Loucy (cell line): ENCODE measurements at regions not wholly inside any gene's neighbourhood (a gene's known extent, or its start where the extent isn't known, plus 50 kb on each side); places are given as distances from the start of the nearest gene placed in this dataset.

Source experiments
- CTCF ChIP-seq: fragments of 200-600 bp; sonication (generic); conservative IDR thresholded peaks from 2 replicates; pipeline ENCODE4 v1.5.1; 2014; ENCODE audit warnings: mild to moderate bottlenecking, antibody characterized with exemption, low read length
- EZH2phosphoT487 ChIP-seq: fragments of 200-600 bp; IDR thresholded peaks from 2 replicates; pipeline ENCODE4 v1.6.1; 2018; ENCODE audit warnings: antibody characterized with exemption, mild to moderate bottlenecking, moderate library complexity, borderline replicate concordance

GRCh38 chr14:56962444-56963080 lies 152.3 kb upstream of the OTX2 start:
- TF ChIP-seq CTCF (no peak), EZH2phosphoT487 (no peak)
